GM10248 (cell line): ENCODE measurements at regions not wholly inside any gene's neighbourhood (a gene's known extent, or its start where the extent isn't known, plus 50 kb on each side); places are given as distances from the start of the nearest gene placed in this dataset.

Experiments
- CTCF ChIA-PET: fragments of 300-600 bp; sonication (Branson Sonifier 250); formaldehyde crosslinking; extraction: SDS; loops from one replicate; lab custom pipeline; 2021; ENCODE audit warnings: antibody characterized with exemption; lab: Yijun Ruan, JAX
- POLR2A ChIA-PET: fragments of 350-650 bp; sonication (Branson Sonifier 250); formaldehyde crosslinking; extraction: SDS; loops from one replicate; lab custom pipeline; 2020; ENCODE audit warnings: antibody characterized with exemption; lab: Yijun Ruan, JAX
- DNase-seq: peaks from one replicate; pipeline ENCODE4 v3.0.0; 2012; ENCODE audit errors: extremely low spot score
- TF ChIP-seq, protein P1 (sequence below): IDR thresholded peaks from 2 replicates; pipeline ENCODE4 v1.5.1; 2012; ENCODE audit warnings: mild to moderate bottlenecking, low read depth; ENCODE audit errors: extremely low read depth, missing control alignments, control extremely low read depth

DNA sequence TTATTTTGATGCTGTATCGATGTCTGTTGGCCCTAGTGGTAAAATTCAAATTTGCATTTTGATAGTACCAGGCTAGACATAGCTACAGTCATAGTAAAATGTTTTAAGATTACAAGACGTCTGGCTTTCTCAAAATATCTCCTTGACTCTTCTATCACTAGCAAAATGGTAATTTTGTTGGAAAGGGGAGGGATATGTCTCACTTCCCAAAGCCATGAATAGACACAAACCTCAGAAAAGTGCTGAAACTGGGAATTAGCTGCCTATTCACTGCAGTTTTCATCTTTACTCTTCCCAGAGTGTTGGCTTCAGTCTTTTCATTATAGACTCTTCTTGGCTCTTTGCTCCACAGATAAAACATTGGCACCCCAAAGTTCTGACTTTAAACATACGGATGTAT, 1009.9 kb downstream of the ADGRL2 start:
- ChIA-PET POLR2A (no interaction called here), CTCF (no interaction called here)
- TF ChIP-seq, protein P1, sequence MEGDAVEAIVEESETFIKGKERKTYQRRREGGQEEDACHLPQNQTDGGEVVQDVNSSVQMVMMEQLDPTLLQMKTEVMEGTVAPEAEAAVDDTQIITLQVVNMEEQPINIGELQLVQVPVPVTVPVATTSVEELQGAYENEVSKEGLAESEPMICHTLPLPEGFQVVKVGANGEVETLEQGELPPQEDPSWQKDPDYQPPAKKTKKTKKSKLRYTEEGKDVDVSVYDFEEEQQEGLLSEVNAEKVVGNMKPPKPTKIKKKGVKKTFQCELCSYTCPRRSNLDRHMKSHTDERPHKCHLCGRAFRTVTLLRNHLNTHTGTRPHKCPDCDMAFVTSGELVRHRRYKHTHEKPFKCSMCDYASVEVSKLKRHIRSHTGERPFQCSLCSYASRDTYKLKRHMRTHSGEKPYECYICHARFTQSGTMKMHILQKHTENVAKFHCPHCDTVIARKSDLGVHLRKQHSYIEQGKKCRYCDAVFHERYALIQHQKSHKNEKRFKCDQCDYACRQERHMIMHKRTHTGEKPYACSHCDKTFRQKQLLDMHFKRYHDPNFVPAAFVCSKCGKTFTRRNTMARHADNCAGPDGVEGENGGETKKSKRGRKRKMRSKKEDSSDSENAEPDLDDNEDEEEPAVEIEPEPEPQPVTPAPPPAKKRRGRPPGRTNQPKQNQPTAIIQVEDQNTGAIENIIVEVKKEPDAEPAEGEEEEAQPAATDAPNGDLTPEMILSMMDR = no peak
- no peak for DNase-seq

DNA sequence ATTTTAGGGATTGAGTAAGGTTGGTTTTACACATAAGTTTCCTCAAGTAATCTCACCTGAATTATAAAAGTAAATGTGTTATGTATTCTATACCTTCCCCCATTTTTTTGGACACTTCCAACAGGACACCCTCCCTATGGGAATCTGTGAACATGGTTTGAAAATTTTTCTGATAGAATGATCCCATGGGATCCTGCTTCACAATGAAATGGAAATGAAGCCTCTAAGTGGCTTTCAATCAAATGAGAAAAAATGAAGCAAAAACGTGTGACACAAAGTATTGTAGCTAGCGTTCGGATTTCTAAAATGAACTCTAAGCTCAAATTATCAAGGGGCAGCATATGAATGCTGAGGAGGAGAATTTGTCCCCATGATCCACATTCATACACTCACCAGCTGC, 1006.8 kb downstream of the ADGRL2 start:
- ChIA-PET CTCF (interaction anchor here (1.2 kb wide), 1 partner anchor 12 kb away, joined by 3 read pairs; no protein-coding TSS in a partner anchor), POLR2A (no interaction called here)
- no peak for DNase-seq
- TF ChIP-seq, protein P1 = no peak

- ChIA-PET POLR2A (no interaction called here), CTCF (interaction anchor here (1.4 kb wide), 1 partner anchor 324 kb away, joined by 3 read pairs; no protein-coding TSS in a partner anchor)
- TF ChIP-seq, protein P1 = no peak
- no peak for DNase-seq
Measured at GRCh38 chr1:82806133-82806532, 1005.4 kb downstream of the ADGRL2 start.

DNA sequence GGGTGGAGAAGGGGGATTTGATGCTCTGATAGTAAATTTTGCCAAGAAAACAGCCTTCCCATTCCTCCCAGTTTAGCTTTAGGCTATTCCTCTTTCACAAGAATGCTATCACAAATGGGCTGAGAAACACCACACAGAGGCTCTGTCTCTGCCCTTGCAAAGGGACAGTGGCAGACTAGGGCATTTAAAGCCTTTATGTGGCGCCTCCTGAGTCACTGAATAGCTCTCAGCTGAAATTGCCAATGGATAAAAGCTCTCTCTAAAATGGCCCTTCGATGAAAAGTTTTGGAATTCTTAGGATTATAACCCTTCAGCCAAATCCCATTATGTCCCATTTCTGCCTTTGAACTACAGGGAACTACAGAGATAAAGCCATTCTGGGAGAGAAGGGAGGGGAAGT, 1000.4 kb downstream of the ADGRL2 start:
- ChIA-PET CTCF (no interaction called here), POLR2A (no interaction called here)
- DNase-seq = no peak
- TF ChIP-seq, protein P1 = no peak

DNA sequence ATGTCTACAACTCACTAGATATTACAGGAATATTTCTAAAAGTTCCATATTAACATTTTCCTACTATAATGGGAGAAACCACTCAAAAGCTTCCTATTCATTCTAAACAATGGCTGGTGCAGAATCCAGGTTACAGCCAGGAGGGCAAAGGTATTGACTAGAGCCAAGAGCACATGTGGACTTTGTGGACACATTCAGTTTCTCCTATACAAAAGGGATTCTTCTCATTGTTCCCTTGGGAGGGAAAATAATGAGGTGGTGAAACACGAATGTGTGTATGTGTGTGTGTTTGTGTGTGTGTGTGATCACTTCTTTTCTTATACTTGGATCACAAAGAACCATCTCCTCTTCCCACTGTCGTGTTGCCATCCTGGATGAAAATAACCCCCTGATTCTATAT, 1000.0 kb downstream of the ADGRL2 start:
- DNase-seq = no peak

DNA sequence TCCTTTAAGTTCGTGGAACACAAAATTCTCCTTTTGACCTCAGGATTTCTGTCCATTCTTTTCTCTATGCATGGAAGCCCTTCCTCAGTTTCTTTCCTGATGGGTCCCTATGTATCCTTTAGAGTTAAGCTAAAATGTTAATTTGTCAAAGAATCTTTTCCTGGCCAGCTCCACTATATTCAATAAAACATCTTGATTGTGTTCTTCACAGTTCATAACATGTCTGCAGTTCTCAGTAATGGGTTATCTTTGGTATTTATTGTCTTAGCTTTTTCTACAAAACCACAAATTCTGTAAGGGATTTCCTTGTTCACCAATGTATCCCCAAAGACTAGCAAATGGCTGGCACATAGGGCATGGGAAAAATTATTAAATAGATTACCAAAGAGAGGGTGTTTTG, 998.5 kb downstream of the ADGRL2 start:
- no peak for DNase-seq
- ChIA-PET CTCF (no interaction called here), POLR2A (no interaction called here)
- TF ChIP-seq, protein P1 = no peak

More for the DNA sequence above, 1000.0 kb downstream of the ADGRL2 start:
- CTCF ChIA-PET = no interaction called here
- TF ChIP-seq, protein P1 = no peak
- POLR2A ChIA-PET = no interaction called here
